Activated T-cell treated with anti-CD3 and anti-CD28 coated beads for 48 hours (primary cell): ENCODE measurements at regions not wholly inside any gene's neighbourhood (a gene's known extent, or its start where the extent isn't known, plus 50 kb on each side); places are given as distances from the start of the nearest gene placed in this dataset.

Source experiments
- DNase-seq: peaks from one replicate; pipeline ENCODE4 v3.0.0-alpha.2; 2020; ENCODE audit warnings: low read depth

DNA sequence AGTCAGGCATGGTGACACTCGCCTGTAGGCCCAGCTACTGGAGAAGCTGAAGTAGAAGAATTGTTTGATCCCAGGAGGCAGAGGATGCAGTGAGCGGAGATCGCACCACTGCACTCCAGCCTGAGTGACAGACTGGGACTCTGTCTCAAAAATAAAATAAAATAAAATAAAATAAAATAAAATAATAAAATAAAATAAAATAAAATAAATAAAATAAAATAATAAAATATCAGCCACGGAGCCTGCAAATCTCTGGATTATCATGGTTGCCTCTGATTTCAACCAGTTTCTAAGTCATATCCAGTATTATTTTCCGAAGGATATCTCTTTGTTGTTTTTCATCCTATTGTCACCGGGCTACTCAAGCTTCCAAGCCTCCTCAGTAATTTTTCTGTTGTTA lies 51.7 kb upstream of the FZD8 start:
- no peak for DNase-seq
